ENCODE measurements at regions not wholly inside any gene's neighbourhood (a gene's known extent, or its start where the extent isn't known, plus 50 kb on each side); places are given as distances from the start of the nearest gene placed in this dataset.

GRCh38 chr15:70356062-70356860 is 258.5 kb upstream of the TLE3 start:
- TF ChIP-seq EZH2phosphoT487 (IDR thresholded peaks at IDR 0.05; ENCODE audit: low read depth, severe bottlenecking, unreplicated experiment) (no peak), EZH2 (IDR thresholded peaks at IDR 0.05; ENCODE audit: borderline replicate concordance) (no peak), CTCF (IDR thresholded peaks at IDR 0.05; ENCODE audit: poor library complexity) (no peak)
- no peak for DNase-seq (ENCODE audit: low spot score)
- H2AFZ ChIP-seq, result no peak overlapping the region
- no peak overlapping the region for H3K4me2 ChIP-seq
- H3K4me1 ChIP-seq (ENCODE audit: insufficient read depth), result peaks cover 5% of the 10 kb centered on the region
- H3K4me3 ChIP-seq, result no peak overlapping the region
- no peaks in the 10 kb centered on the region for H3K27me3 ChIP-seq
- H3K79me2 ChIP-seq, result no peaks in the 10 kb centered on the region
- WGBS (ENCODE audit: low lambda C conversion rate, missing lambda C conversion rate), result 89% methylated on average over 9 of the region's 9 CpGs
- H3K9me3 ChIP-seq (ENCODE audit: low read depth), result no peaks in the 10 kb centered on the region
- no peaks in the 10 kb centered on the region for H3K9me2 ChIP-seq (replicated peaks; ENCODE audit: insufficient read depth)
- no peaks in the 10 kb centered on the region for H3K36me3 ChIP-seq (replicated peaks; ENCODE audit: insufficient read depth, low read depth)
- no peak overlapping the region for H3K27ac ChIP-seq
- H4K20me1 ChIP-seq (ENCODE audit: insufficient read depth, poor library complexity, severe bottlenecking), result no peaks in the 10 kb centered on the region

GRCh38 chr15:70355275-70355795 is 257.6 kb upstream of the TLE3 start:
- peaks cover 5% of the 10 kb centered on the region for H3K4me1 ChIP-seq (ENCODE audit: insufficient read depth)
- H3K27ac ChIP-seq, result no peak overlapping the region
- H3K27me3 ChIP-seq, result no peaks in the 10 kb centered on the region
- WGBS (ENCODE audit: low lambda C conversion rate, missing lambda C conversion rate), result 91% methylated on average over 5 of the region's 5 CpGs
- no peaks in the 10 kb centered on the region for H3K9me2 ChIP-seq (replicated peaks; ENCODE audit: insufficient read depth)
- H3K79me2 ChIP-seq, result no peaks in the 10 kb centered on the region
- no peaks in the 10 kb centered on the region for H4K20me1 ChIP-seq (ENCODE audit: insufficient read depth, poor library complexity, severe bottlenecking)
- H2AFZ ChIP-seq, result no peak overlapping the region
- H3K4me2 ChIP-seq, result no peak overlapping the region
- no peak overlapping the region for H3K4me3 ChIP-seq
- TF ChIP-seq EZH2 (IDR thresholded peaks at IDR 0.05; ENCODE audit: borderline replicate concordance) (no peak), EZH2phosphoT487 (IDR thresholded peaks at IDR 0.05; ENCODE audit: low read depth, severe bottlenecking, unreplicated experiment) (no peak), CTCF (IDR thresholded peaks at IDR 0.05; ENCODE audit: poor library complexity) (no peak)
- DNase-seq (ENCODE audit: low spot score), result no peak
- no peaks in the 10 kb centered on the region for H3K36me3 ChIP-seq (replicated peaks; ENCODE audit: insufficient read depth, low read depth)
- no peaks in the 10 kb centered on the region for H3K9me3 ChIP-seq (ENCODE audit: low read depth)

- no peaks in the 10 kb centered on the region for H4K20me1 ChIP-seq (ENCODE audit: insufficient read depth, poor library complexity, severe bottlenecking)
- DNase-seq (ENCODE audit: low spot score), result no peak
- no peaks in the 10 kb centered on the region for H3K27me3 ChIP-seq
- no peak overlapping the region for H2AFZ ChIP-seq
- no peak overlapping the region for H3K4me3 ChIP-seq
- no peak overlapping the region for H3K4me2 ChIP-seq
- no peaks in the 10 kb centered on the region for H3K36me3 ChIP-seq (replicated peaks; ENCODE audit: insufficient read depth, low read depth)
- 58% methylated on average over 20 of the region's 20 CpGs for WGBS (ENCODE audit: low lambda C conversion rate, missing lambda C conversion rate)
- H3K79me2 ChIP-seq, result no peaks in the 10 kb centered on the region
- H3K4me1 ChIP-seq (ENCODE audit: insufficient read depth), result peaks cover 5% of the 10 kb centered on the region
- H3K27ac ChIP-seq, result no peak overlapping the region
- no peaks in the 10 kb centered on the region for H3K9me3 ChIP-seq (ENCODE audit: low read depth)
- H3K9me2 ChIP-seq (replicated peaks; ENCODE audit: insufficient read depth), result no peaks in the 10 kb centered on the region
- TF ChIP-seq EZH2phosphoT487 (IDR thresholded peaks at IDR 0.05; ENCODE audit: low read depth, severe bottlenecking, unreplicated experiment) (no peak), EZH2 (IDR thresholded peaks at IDR 0.05; ENCODE audit: borderline replicate concordance) (no peak), CTCF (IDR thresholded peaks at IDR 0.05; ENCODE audit: poor library complexity) (no peak)
Measured at GRCh38 chr15:70354346-70354905, 256.7 kb upstream of the TLE3 start.

Measured in hepatocyte (in vitro differentiated cells).